Esophagus muscularis mucosa (tissue), 4 donors: ENCODE measurements at regions not wholly inside any gene's neighbourhood (a gene's known extent, or its start where the extent isn't known, plus 50 kb on each side); places are given as distances from the start of the nearest gene placed in this dataset.
"Not testable (repeated sequence)": the region's sequence is repeated elsewhere in the genome, so short reads cannot be mapped to it uniquely, and the experiment has no call there.

ENCODE experiments used
- DNase-seq: peaks from one replicate; pipeline ENCODE4 v3.0.0-alpha.2; 2017; ENCODE audit errors: extremely low spot score
- H3K27ac ChIP-seq, 4 donors: fragments of 200-600 bp; sonication (generic); replicated peaks in 1 of 4; 1 replicate in 3 of 4; 2 replicates in 1 of 4; pipeline ENCODE4 v1.5.1; 2016 to 2019; ENCODE audit warnings: mild to moderate bottlenecking in 1 of 4
- H3K27me3 ChIP-seq, 4 donors: fragments of 200-600 bp; sonication (generic); one replicate each; pipeline versions ENCODE4 v1.5.1 to v1.6.0; 2016 to 2019
- H3K36me3 ChIP-seq, 4 donors: fragments of 200-600 bp; sonication (generic); one replicate each; pipeline ENCODE4 v1.5.1; 2016 to 2019
- H3K4me1 ChIP-seq, 4 donors: fragments of 200-600 bp; sonication (generic); one replicate each; pipeline ENCODE4 v1.5.1; 2016 to 2019
- H3K4me3 ChIP-seq, 4 donors: fragments of 200-600 bp; sonication (generic); 1 replicate in 2 of 4; 2 replicates in 2 of 4; pipeline ENCODE4 v1.5.1; 2016 to 2019; ENCODE audit warnings: mild to moderate bottlenecking in 4 of 4, moderate library complexity in 1 of 4
- H3K9me3 ChIP-seq, 4 donors: fragments of 200-600 bp; sonication (generic); 1 replicate in 3 of 4; 2 replicates in 1 of 4; pipeline ENCODE4 v1.5.1; 2016 to 2019
- EP300 ChIP-seq: sonication (generic); formaldehyde crosslinking; IDR thresholded peaks from one replicate; pipeline ENCODE4 v1.6.1; 2017; ENCODE audit warnings: antibody characterized with exemption
- POLR2A ChIP-seq: fragments of 450-650 bp; IDR thresholded peaks from one replicate; pipeline ENCODE4 v1.6.1; 2017; ENCODE audit warnings: antibody characterized with exemption, moderate library complexity, mild to moderate bottlenecking, low read depth
- POLR2AphosphoS5 ChIP-seq, 2 donors: sonication (generic); formaldehyde crosslinking; IDR thresholded peaks; one replicate each; pipeline ENCODE4 v1.6.1; 2017; ENCODE audit warnings: antibody characterized with exemption in 2 of 2
- WGBS: methylation state at CpG from one replicate; pipeline ENCODE4 v1.1.5; 2018; 5-methylcytosine and 5-hydroxymethylcytosine counted together
- intact Hi-C: fragments of 100-400 bp; cut with DNase I; formaldehyde crosslinking; loops from one replicate; pipeline ENCODE4 v1.15.1; 2023
- TF ChIP-seq, protein P1 (sequence below), 3 experiments: fragments of 200-600 bp in 2 of 3; fragments of 450-650 bp in 1 of 3; sonication (generic) in 2 of 3; IDR thresholded peaks; one replicate each; pipeline ENCODE4 v1.5.1; 2017 to 2019; ENCODE audit warnings: antibody characterized with exemption in 3 of 3, mild to moderate bottlenecking in 2 of 3, moderate library complexity in 1 of 3

DNA sequence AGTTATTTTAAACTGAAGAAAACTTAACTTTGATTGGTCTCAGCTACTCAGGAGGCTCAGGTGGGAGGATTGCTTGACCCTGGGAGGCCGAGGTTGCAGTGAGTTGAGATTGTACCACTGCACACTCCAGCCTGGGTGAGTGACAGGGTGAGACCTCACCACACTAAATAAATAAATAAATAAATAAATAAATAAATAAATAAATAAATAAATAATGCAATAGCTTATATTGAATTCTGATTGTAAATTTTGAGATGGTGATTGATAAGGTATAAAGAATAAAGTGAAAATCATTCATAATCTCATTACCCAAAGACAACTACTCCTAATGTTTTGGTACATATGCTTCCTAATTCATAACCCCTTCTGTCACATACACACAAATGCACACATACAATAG is 58.1 kb downstream of the TUBA3C start:
- WGBS, result 91% methylated on average over 1 of the region's 1 CpG
- intact Hi-C loops, result no loop called here
- H3K27me3 ChIP-seq, result peaks cover 0 to 9% (median 0%) of the 10 kb centered on the region in 4 donors

DNA sequence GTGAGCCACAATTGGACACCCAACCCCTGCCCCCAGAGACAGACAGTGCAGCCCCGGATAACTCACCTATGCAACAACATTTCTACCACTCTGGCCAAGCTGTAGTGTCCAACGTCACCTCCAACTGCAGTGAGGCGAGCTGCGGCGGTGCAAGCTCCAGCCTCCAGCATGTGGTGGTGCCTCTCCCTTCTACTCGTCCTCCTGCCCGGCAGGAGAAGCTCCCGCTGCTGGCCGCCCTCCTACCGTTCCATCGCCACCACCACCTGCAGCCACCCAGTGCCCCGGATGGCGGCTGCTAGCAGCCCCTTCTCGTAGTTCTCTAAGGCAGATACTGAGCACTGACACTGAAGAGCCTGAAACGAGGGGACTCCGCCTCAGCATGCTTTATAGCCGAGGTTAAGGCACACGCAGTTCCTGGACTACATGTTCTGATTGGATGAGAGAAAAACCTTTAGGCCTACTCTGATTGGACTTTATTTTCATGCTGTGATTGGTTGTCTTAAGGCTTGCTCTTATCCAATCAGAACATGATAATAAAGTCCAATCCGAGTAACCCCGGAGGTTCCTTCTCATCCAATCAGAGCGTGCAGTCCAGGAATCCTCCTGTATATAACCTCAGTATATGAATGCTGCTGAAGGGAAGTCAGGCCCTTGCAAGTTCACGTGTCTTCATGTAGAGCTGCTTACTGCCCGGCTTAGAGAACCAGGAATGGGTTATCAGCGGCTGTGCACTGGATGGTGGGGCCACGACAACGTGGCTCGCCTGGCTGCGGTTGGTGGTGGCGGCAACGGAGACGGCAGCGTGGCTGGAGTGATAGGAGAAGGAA is 63.5 kb downstream of the TUBA3C start:
- intact Hi-C loops, result no loop called here
- no peak overlapping the region for H3K27ac ChIP-seq
- WGBS, result 89% methylated on average over 26 of the region's 32 CpGs
- no peaks in the 10 kb centered on the region for H3K36me3 ChIP-seq
- H3K4me3 ChIP-seq, result no peak overlapping the region
- no peak for DNase-seq
- no peaks in the 10 kb centered on the region for H3K9me3 ChIP-seq
- TF ChIP-seq EP300 (no peak), POLR2AphosphoS5 (IDR thresholded peaks at IDR 0.05) (no peak), POLR2A (no peak)
- TF ChIP-seq, protein P1, sequence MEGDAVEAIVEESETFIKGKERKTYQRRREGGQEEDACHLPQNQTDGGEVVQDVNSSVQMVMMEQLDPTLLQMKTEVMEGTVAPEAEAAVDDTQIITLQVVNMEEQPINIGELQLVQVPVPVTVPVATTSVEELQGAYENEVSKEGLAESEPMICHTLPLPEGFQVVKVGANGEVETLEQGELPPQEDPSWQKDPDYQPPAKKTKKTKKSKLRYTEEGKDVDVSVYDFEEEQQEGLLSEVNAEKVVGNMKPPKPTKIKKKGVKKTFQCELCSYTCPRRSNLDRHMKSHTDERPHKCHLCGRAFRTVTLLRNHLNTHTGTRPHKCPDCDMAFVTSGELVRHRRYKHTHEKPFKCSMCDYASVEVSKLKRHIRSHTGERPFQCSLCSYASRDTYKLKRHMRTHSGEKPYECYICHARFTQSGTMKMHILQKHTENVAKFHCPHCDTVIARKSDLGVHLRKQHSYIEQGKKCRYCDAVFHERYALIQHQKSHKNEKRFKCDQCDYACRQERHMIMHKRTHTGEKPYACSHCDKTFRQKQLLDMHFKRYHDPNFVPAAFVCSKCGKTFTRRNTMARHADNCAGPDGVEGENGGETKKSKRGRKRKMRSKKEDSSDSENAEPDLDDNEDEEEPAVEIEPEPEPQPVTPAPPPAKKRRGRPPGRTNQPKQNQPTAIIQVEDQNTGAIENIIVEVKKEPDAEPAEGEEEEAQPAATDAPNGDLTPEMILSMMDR (IDR thresholded peaks at IDR 0.05), result no peak
- no peaks in the 10 kb centered on the region for H3K27me3 ChIP-seq
- no peaks in the 10 kb centered on the region for H3K4me1 ChIP-seq

More for the DNA sequence above, 58.1 kb downstream of the TUBA3C start:
- TF ChIP-seq POLR2A (no peak), POLR2AphosphoS5 (IDR thresholded peaks at IDR 0.05) (no peak), EP300 (no peak)
- TF ChIP-seq, protein P1 (IDR thresholded peaks at IDR 0.05), result no peak
- no peak overlapping the region for H3K4me3 ChIP-seq
- H3K27ac ChIP-seq, result no peak overlapping the region
- H3K4me1 ChIP-seq, result no peaks in the 10 kb centered on the region
- no peaks in the 10 kb centered on the region for H3K9me3 ChIP-seq
- DNase-seq, result no peak
- H3K36me3 ChIP-seq, result no peaks in the 10 kb centered on the region

DNA sequence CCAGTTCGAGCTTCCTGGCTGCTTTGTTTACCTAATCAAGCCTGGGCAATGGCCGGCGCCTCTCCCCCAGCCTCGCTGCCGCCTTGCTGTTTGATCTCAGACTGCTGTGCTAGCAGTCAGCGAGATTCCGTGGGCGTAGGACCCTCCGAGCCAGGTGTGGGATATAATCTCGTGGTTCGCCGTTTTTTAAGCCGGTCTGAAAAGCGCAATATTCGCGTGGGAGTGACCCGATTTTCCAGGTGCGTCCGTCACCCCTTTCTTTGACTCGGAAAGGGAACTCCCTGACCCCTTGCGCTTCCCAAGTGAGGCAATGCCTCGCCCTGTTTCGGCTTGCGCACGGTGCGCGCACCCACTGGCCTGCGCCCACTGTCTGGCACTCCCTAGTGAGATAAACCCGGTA is 72.4 kb downstream of the TUBA3C start:
- H3K4me3 ChIP-seq, H3K27ac ChIP-seq, H3K9me3 ChIP-seq, H3K36me3 ChIP-seq, DNase-seq, H3K27me3 ChIP-seq, H3K4me1 ChIP-seq, intact Hi-C loops: not testable (repeated sequence)
- 59% methylated on average over 20 of the region's 29 CpGs for WGBS

DNA sequence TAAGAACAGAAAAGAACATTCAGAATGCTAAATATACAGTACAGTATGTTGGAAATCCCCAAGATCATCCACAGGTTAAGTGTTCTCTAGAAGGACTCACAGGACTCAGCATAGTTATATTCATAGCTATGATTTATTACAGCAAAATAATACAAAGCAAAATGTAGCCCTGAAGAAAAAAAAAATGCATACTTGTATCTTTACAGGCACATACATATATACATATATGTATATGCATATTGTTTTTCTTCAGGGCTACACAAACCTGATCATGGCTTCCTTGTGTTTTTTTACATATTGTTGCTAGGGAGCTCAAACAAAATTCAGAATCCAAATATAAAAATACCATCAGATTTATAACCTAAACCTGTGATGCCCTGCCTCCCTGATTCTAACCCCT is 78.5 kb downstream of the TUBA3C start:
- intact Hi-C loops, result no loop called here
- Histone ChIP-seq H3K27me3 (no peaks in the 10 kb centered on the region), H3K27ac (no peak overlapping the region), H3K4me3 (no peak overlapping the region), H3K4me1 (no peaks in the 10 kb centered on the region), H3K9me3 (peaks cover 0 to 3% (median 0%) of the 10 kb centered on the region in 4 donors), H3K36me3 (no peaks in the 10 kb centered on the region)
- no peak for DNase-seq
- TF ChIP-seq EP300 (no peak), POLR2A (no peak), POLR2AphosphoS5 (IDR thresholded peaks at IDR 0.05) (no peak)
- TF ChIP-seq, protein P1 (IDR thresholded peaks at IDR 0.05), result no peak

DNA sequence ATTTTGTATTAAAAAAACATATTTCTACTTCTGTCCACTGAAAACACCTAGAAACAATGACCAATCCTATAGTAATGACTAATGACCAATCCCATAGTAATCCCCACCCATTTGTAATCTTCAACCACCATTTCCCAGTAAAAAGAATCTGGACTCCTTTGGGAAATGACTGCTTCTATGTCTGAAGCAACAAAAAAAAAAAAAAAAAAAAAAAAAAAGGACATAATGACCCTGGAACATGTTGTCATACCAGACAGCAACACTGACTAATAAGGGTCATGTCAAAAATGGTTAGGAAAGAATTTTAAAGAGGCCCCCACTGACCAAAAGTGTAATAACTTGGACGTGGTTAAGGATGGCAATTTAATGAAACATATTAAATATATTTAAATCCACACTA is 88.3 kb downstream of the TUBA3C start:
- no peaks in the 10 kb centered on the region for H3K9me3 ChIP-seq
- H3K36me3 ChIP-seq, result no peaks in the 10 kb centered on the region
- no peak for DNase-seq
- TF ChIP-seq POLR2A (no peak), POLR2AphosphoS5 (IDR thresholded peaks at IDR 0.05) (no peak), EP300 (no peak)
- TF ChIP-seq, protein P1 (IDR thresholded peaks at IDR 0.05), result no peak
- no peak overlapping the region for H3K4me3 ChIP-seq
- H3K27me3 ChIP-seq, result peaks cover 0 to 4% (median 0%) of the 10 kb centered on the region in 4 donors
- H3K4me1 ChIP-seq, result no peaks in the 10 kb centered on the region
- intact Hi-C loops, result no loop called here
- no peak overlapping the region for H3K27ac ChIP-seq
- WGBS, result 42% methylated on average over 1 of the region's 1 CpG
